CD4-positive, alpha-beta memory T cell (primary cell): ENCODE measurements at regions not wholly inside any gene's neighbourhood (a gene's known extent, or its start where the extent isn't known, plus 50 kb on each side); places are given as distances from the start of the nearest gene placed in this dataset.
A peak's percentile ranks its signal among the peaks of the same experiment; 100 is the strongest.

Experiments
- CTCF ChIA-PET: fragments of 350-600 bp; sonication (Branson Sonifier 250); formaldehyde crosslinking; loops from one replicate; lab custom pipeline; 2021; ENCODE audit warnings: inconsistent platforms; ENCODE audit not compliant: partially characterized antibody; lab: Charles Lee
- POLR2A ChIA-PET: fragments of 350-600 bp; sonication (Branson Sonifier 250); formaldehyde crosslinking; loops from one replicate; lab custom pipeline; 2021; ENCODE audit not compliant: partially characterized antibody; lab: Charles Lee
- DNase-seq, 5 donors: peaks; one replicate each; pipeline versions ENCODE4 v3.0.0 to v3.0.0-alpha.2; 2020 to 2022; ENCODE audit warnings: mixed read lengths in 1 of 5
- H3K27ac ChIP-seq: one replicate; pipeline ENCODE4 v1.7.0; 2013; ENCODE audit warnings: low read depth, low read length
- H3K27me3 ChIP-seq: 2 replicates; pipeline ENCODE4 v1.7.0; 2013; ENCODE audit warnings: mild to moderate bottlenecking, low read length, moderate library complexity; ENCODE audit not compliant: insufficient read depth
- H3K36me3 ChIP-seq: 2 replicates; pipeline ENCODE4 v1.7.0; 2013; ENCODE audit warnings: mild to moderate bottlenecking, low read length, moderate library complexity; ENCODE audit not compliant: insufficient read depth
- H3K4me1 ChIP-seq: 2 replicates; pipeline ENCODE4 v1.7.0; 2013; ENCODE audit warnings: mild to moderate bottlenecking, low read length, moderate library complexity; ENCODE audit not compliant: insufficient read depth
- H3K4me3 ChIP-seq, 2 donors: one replicate each; pipeline ENCODE4 v1.7.0; 2013; ENCODE audit warnings: low read length in 2 of 2, mild to moderate bottlenecking in 1 of 2
- H3K9me3 ChIP-seq, 2 donors: one replicate each; pipeline ENCODE4 v1.7.0; 2013; ENCODE audit warnings: low read length in 2 of 2, control low read depth in 1 of 2; ENCODE audit not compliant: control insufficient read depth in 1 of 2
- H3K27ac Mint-ChIP-seq, 7 donors: one replicate each; pipeline ENCODE4 v1.8.0; 2020 to 2021; ENCODE audit warnings: mixed read lengths in 7 of 7, mild to moderate bottlenecking in 6 of 7, inconsistent platforms in 3 of 7, moderate library complexity in 3 of 7
- H3K27me3 Mint-ChIP-seq, 2 donors: one replicate each; pipeline ENCODE4 v1.8.0; 2020 to 2021; ENCODE audit warnings: mixed read lengths in 2 of 2
- H3K36me3 Mint-ChIP-seq, 2 donors: one replicate each; pipeline ENCODE4 v1.8.0; 2020 to 2021; ENCODE audit warnings: mixed read lengths in 2 of 2, inconsistent platforms in 1 of 2, mild to moderate bottlenecking in 1 of 2
- H3K4me1 Mint-ChIP-seq, 4 donors: one replicate each; pipeline ENCODE4 v1.8.0; 2020 to 2021; ENCODE audit warnings: mixed read lengths in 4 of 4, mild to moderate bottlenecking in 1 of 4
- H3K4me3 Mint-ChIP-seq, 8 donors: one replicate each; pipeline ENCODE4 v1.8.0; 2020 to 2021; ENCODE audit warnings: mixed read lengths in 8 of 8, mild to moderate bottlenecking in 7 of 8, moderate library complexity in 6 of 8, inconsistent platforms in 3 of 8
- H3K9me3 Mint-ChIP-seq, 8 donors: one replicate each; pipeline ENCODE4 v1.8.0; 2020 to 2021; ENCODE audit warnings: mixed read lengths in 8 of 8, mild to moderate bottlenecking in 5 of 8, inconsistent platforms in 3 of 8, moderate library complexity in 1 of 8
- intact Hi-C: fragments of 100-400 bp; cut with micrococcal nuclease; formaldehyde crosslinking; loops from one replicate; pipeline ENCODE4 v1.15.1; 2023

- no peaks in the 10 kb centered on the region for H3K36me3 Mint-ChIP-seq
- no peaks in the 10 kb centered on the region for H3K4me1 ChIP-seq
- H3K27ac ChIP-seq = no peak overlapping the region
- H3K27me3 ChIP-seq = no peaks in the 10 kb centered on the region
- no peaks in the 10 kb centered on the region for H3K9me3 Mint-ChIP-seq
- CTCF ChIA-PET = no interaction called here
- POLR2A ChIA-PET = no interaction called here
- no peak overlapping the region for H3K4me3 Mint-ChIP-seq
- H3K36me3 ChIP-seq = no peaks in the 10 kb centered on the region
- no peaks in the 10 kb centered on the region for H3K9me3 ChIP-seq
- DNase-seq = no peak
- H3K4me3 ChIP-seq = no peak overlapping the region
- H3K4me1 Mint-ChIP-seq = peaks cover 4 to 9% (median 7%) of the 10 kb centered on the region in 4 donors
- no peak overlapping the region for H3K27ac Mint-ChIP-seq
- intact Hi-C loops = no loop called here
- H3K27me3 Mint-ChIP-seq = no peaks in the 10 kb centered on the region
Observed at GRCh38 chr13:40158218-40158617, 502.8 kb downstream of the COG6 start.

- Mint-ChIP-seq H3K27me3 (no peaks in the 10 kb centered on the region), H3K9me3 (no peaks in the 10 kb centered on the region), H3K4me1 (peaks cover 2 to 3% (median 3%) of the 10 kb centered on the region in 4 donors), H3K4me3 (no peak overlapping the region), H3K27ac (peak overlapping the region in 1 of 7 donors; percentile 3), H3K36me3 (no peaks in the 10 kb centered on the region)
- H3K27me3 ChIP-seq = no peaks in the 10 kb centered on the region
- no peaks in the 10 kb centered on the region for H3K36me3 ChIP-seq
- H3K9me3 ChIP-seq = no peaks in the 10 kb centered on the region
- DNase-seq = no peak
- H3K4me1 ChIP-seq = no peaks in the 10 kb centered on the region
- intact Hi-C loops = no loop called here
- no peak overlapping the region for H3K4me3 ChIP-seq
- ChIA-PET CTCF (no interaction called here), POLR2A (no interaction called here)
- H3K27ac ChIP-seq = no peak overlapping the region
Observed at GRCh38 chr13:40158757-40159156, 503.3 kb downstream of the COG6 start.

- H3K36me3 ChIP-seq = no peaks in the 10 kb centered on the region
- POLR2A ChIA-PET = no interaction called here
- H3K4me1 ChIP-seq = no peaks in the 10 kb centered on the region
- Mint-ChIP-seq H3K27me3 (no peaks in the 10 kb centered on the region), H3K9me3 (no peaks in the 10 kb centered on the region), H3K27ac (peak overlapping the region in 1 of 7 donors; percentile 84), H3K4me1 (peaks cover 0 to 1% (median 0%) of the 10 kb centered on the region in 4 donors), H3K4me3 (no peak overlapping the region), H3K36me3 (no peaks in the 10 kb centered on the region)
- no peak for DNase-seq
- CTCF ChIA-PET = no interaction called here
- H3K27me3 ChIP-seq = no peaks in the 10 kb centered on the region
- intact Hi-C loops = no loop called here
- no peak overlapping the region for H3K27ac ChIP-seq
- no peaks in the 10 kb centered on the region for H3K9me3 ChIP-seq
- H3K4me3 ChIP-seq = no peak overlapping the region
Observed at GRCh38 chr13:40159736-40160135, 504.3 kb downstream of the COG6 start.

- H3K27me3 ChIP-seq = no peaks in the 10 kb centered on the region
- no peak overlapping the region for H3K27ac Mint-ChIP-seq
- ChIA-PET POLR2A (no interaction called here), CTCF (interaction anchor here (0.6 kb wide), 1 partner anchor 92 kb away, joined by 3 read pairs; no protein-coding TSS in a partner anchor)
- no peak for DNase-seq
- H3K4me1 Mint-ChIP-seq = peaks cover 0 to 6% (median 3%) of the 10 kb centered on the region in 4 donors
- H3K4me3 Mint-ChIP-seq = no peak overlapping the region
- intact Hi-C loops = no loop called here
- H3K27ac ChIP-seq = no peak overlapping the region
- no peaks in the 10 kb centered on the region for H3K36me3 Mint-ChIP-seq
- no peak overlapping the region for H3K4me3 ChIP-seq
- no peaks in the 10 kb centered on the region for H3K36me3 ChIP-seq
- no peaks in the 10 kb centered on the region for H3K9me3 ChIP-seq
- H3K9me3 Mint-ChIP-seq = no peaks in the 10 kb centered on the region
- no peaks in the 10 kb centered on the region for H3K27me3 Mint-ChIP-seq
- H3K4me1 ChIP-seq = no peaks in the 10 kb centered on the region
Observed at GRCh38 chr13:40160618-40161350, 505.3 kb downstream of the COG6 start.

- ChIA-PET POLR2A (interaction anchor here (0.9 to 1.0 kb wide), 2 partner anchors 8 to 45 kb away, joined by 3 read pairs; no protein-coding TSS in a partner anchor), CTCF (interaction anchor here (0.6 to 0.7 kb wide), 2 partner anchors 10 to 92 kb away, joined by 3 read pairs; no protein-coding TSS in a partner anchor)
- Mint-ChIP-seq H3K4me3 (no peak overlapping the region), H3K27me3 (no peaks in the 10 kb centered on the region), H3K36me3 (no peaks in the 10 kb centered on the region), H3K27ac (peak overlapping the region in 1 of 7 donors; percentile 60), H3K9me3 (no peaks in the 10 kb centered on the region), H3K4me1 (peaks cover under 1 to 12% (median 4%) of the 10 kb centered on the region in 4 donors)
- intact Hi-C loops = no loop called here
- Histone ChIP-seq H3K4me1 (no peaks in the 10 kb centered on the region), H3K27ac (no peak overlapping the region), H3K36me3 (no peaks in the 10 kb centered on the region), H3K4me3 (no peak overlapping the region), H3K9me3 (no peaks in the 10 kb centered on the region), H3K27me3 (no peaks in the 10 kb centered on the region)
- DNase-seq = no peak
Observed at GRCh38 chr13:40161351-40161810, 505.1 kb downstream of the FOXO1 start.

GRCh38 chr13:40161931-40162330, 504.5 kb downstream of the FOXO1 start:
- Mint-ChIP-seq H3K4me1 (peaks cover 3 to 16% (median 6%) of the 10 kb centered on the region in 4 donors), H3K27ac (no peak overlapping the region), H3K36me3 (no peaks in the 10 kb centered on the region), H3K27me3 (no peaks in the 10 kb centered on the region), H3K4me3 (no peak overlapping the region), H3K9me3 (no peaks in the 10 kb centered on the region)
- no peaks in the 10 kb centered on the region for H3K27me3 ChIP-seq
- no peaks in the 10 kb centered on the region for H3K9me3 ChIP-seq
- H3K4me3 ChIP-seq = no peak overlapping the region
- POLR2A ChIA-PET = interaction anchor here (0.9 to 1.0 kb wide), 2 partner anchors 9 to 45 kb away, joined by 3 read pairs; no protein-coding TSS in a partner anchor
- no peak for DNase-seq
- no peaks in the 10 kb centered on the region for H3K4me1 ChIP-seq
- CTCF ChIA-PET = interaction anchor here (0.7 kb wide), 1 partner anchor 10 kb away, joined by 3 read pairs; no protein-coding TSS in a partner anchor
- H3K36me3 ChIP-seq = no peaks in the 10 kb centered on the region
- H3K27ac ChIP-seq = no peak overlapping the region
- intact Hi-C loops = no loop called here

- POLR2A ChIA-PET = interaction anchor here (0.8 kb wide), 1 partner anchor 22 kb away, joined by 3 read pairs; no protein-coding TSS in a partner anchor
- Histone ChIP-seq H3K27me3 (no peaks in the 10 kb centered on the region), H3K27ac (no peak overlapping the region), H3K4me1 (no peaks in the 10 kb centered on the region), H3K9me3 (no peaks in the 10 kb centered on the region), H3K36me3 (no peaks in the 10 kb centered on the region), H3K4me3 (no peak overlapping the region)
- H3K27me3 Mint-ChIP-seq = no peaks in the 10 kb centered on the region
- no peak for DNase-seq
- H3K9me3 Mint-ChIP-seq = no peaks in the 10 kb centered on the region
- H3K4me3 Mint-ChIP-seq = no peak overlapping the region
- no peaks in the 10 kb centered on the region for H3K36me3 Mint-ChIP-seq
- peak overlapping the region in 1 of 7 donors; percentile 1 for H3K27ac Mint-ChIP-seq
- CTCF ChIA-PET = interaction anchor here (1.2 to 1.9 kb wide), 2 partner anchors 11 to 22 kb away, joined by 3 to 6 read pairs; no protein-coding TSS in a partner anchor
- intact Hi-C loops = no loop called here
- peaks cover 3 to 22% (median 12%) of the 10 kb centered on the region in 4 donors for H3K4me1 Mint-ChIP-seq
Observed at GRCh38 chr13:40163066-40164000, 503.1 kb downstream of the FOXO1 start.
